ENCODE measurements at regions not wholly inside any gene's neighbourhood (a gene's known extent, or its start where the extent isn't known, plus 50 kb on each side); places are given as distances from the start of the nearest gene placed in this dataset.

DNA sequence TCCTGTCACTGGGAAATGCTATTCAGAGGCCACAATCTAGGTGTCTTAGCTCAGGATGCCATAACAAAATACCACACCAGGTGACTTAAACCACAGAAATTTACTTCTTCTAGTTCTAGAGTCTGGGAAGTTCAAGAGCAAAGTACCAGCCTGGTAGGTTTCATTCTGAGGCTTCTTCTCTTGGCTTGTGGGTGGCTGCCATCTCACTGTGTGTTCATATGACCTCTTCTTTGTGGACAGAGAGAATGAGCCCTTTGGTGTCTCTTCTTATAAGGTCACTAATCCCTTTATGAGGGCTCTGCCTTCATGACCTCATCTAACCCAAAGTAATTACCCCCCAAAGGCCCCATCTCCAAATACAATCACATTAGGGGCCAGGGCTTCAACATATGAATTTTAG, 57.3 kb downstream of the RHOB start:
- TF ChIP-seq POLR2A (IDR thresholded peaks at IDR 0.05; ENCODE audit: low read length) = no peak
- TF ChIP-seq REST (IDR thresholded peaks at IDR 0.05) = no peak
- TF ChIP-seq, protein P1, sequence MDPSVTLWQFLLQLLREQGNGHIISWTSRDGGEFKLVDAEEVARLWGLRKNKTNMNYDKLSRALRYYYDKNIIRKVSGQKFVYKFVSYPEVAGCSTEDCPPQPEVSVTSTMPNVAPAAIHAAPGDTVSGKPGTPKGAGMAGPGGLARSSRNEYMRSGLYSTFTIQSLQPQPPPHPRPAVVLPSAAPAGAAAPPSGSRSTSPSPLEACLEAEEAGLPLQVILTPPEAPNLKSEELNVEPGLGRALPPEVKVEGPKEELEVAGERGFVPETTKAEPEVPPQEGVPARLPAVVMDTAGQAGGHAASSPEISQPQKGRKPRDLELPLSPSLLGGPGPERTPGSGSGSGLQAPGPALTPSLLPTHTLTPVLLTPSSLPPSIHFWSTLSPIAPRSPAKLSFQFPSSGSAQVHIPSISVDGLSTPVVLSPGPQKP (IDR thresholded peaks at IDR 0.05; ENCODE audit: low read depth, low read length) = no peak
- no peak for TF ChIP-seq EP300 (IDR thresholded peaks at IDR 0.05)
- no peak for TF ChIP-seq CTCF (IDR thresholded peaks at IDR 0.05)
- TF ChIP-seq ZNF302 (CRISPR knock-in tag; IDR thresholded peaks at IDR 0.05) = no peak
- TF ChIP-seq RFX5 (IDR thresholded peaks at IDR 0.05) = no peak
- TF ChIP-seq ESRRA (IDR thresholded peaks at IDR 0.05; ENCODE audit: borderline replicate concordance, low read length) = no peak
- TF ChIP-seq JUNB (IDR thresholded peaks at IDR 0.05) = no peak
- no peak for TF ChIP-seq ZC3H11A (IDR thresholded peaks at IDR 0.05)
- no peak for TF ChIP-seq USF2 (IDR thresholded peaks at IDR 0.05)
- no peak for TF ChIP-seq CEBPB (IDR thresholded peaks at IDR 0.05)

Data from A549 (cell line).